Motor neuron (in vitro differentiated cells): ENCODE measurements at regions not wholly inside any gene's neighbourhood (a gene's known extent, or its start where the extent isn't known, plus 50 kb on each side); places are given as distances from the start of the nearest gene placed in this dataset.

Experiments used
- ATAC-seq, 8 experiments: fragments of 200-7000 bp; cut with Tn5 transposase; replicated peaks in 6 of 8; 2 replicates each; pipeline ENCODE4 v1.8.0; 2021; ENCODE audit warnings: mild to moderate bottlenecking in 8 of 8, moderate library complexity in 8 of 8
- H3K27ac ChIP-seq, 2 donors: fragments of 250-450 bp; sonication (Bioruptor Pico); 2 replicates each; pipeline ENCODE4 v1.9.0; 2021; ENCODE audit warnings: antibody characterized with exemption in 2 of 2, mild to moderate bottlenecking in 2 of 2, moderate library complexity in 1 of 2
- H3K4me1 ChIP-seq, 2 donors: fragments of 250-450 bp; sonication (Bioruptor Pico); replicated peaks in 1 of 2; 2 replicates each; pipeline ENCODE4 v1.6.1; 2021; ENCODE audit warnings: antibody characterized with exemption in 2 of 2, mild to moderate bottlenecking in 2 of 2, moderate library complexity in 1 of 2
- H3K4me3 ChIP-seq, 5 donors: fragments of 250-450 bp; sonication (Bioruptor Pico); 2 replicates each; pipeline ENCODE4 v1.9.0; 2021; ENCODE audit warnings: antibody characterized with exemption in 5 of 5, mild to moderate bottlenecking in 5 of 5, moderate library complexity in 4 of 5
- WGBS, 10 experiments: fragments of 450-650 bp; shearing (Covaris generic); methylation state at CpG; one replicate each; pipeline ENCODE4 v1.0.0; 2022; 5-methylcytosine and 5-hydroxymethylcytosine counted together
- in situ Hi-C, 9 experiments: fragments of 400-800 bp; cut with MboI; loops; one replicate each; pipeline ENCODE4 v1.15.0; 2021; ENCODE audit warnings: low sequenced_read_pairs in 9 of 9, low pct_unique_long_range_greater_than_20kb in 2 of 9; ENCODE audit not compliant: unreplicated experiment in 9 of 9

DNA sequence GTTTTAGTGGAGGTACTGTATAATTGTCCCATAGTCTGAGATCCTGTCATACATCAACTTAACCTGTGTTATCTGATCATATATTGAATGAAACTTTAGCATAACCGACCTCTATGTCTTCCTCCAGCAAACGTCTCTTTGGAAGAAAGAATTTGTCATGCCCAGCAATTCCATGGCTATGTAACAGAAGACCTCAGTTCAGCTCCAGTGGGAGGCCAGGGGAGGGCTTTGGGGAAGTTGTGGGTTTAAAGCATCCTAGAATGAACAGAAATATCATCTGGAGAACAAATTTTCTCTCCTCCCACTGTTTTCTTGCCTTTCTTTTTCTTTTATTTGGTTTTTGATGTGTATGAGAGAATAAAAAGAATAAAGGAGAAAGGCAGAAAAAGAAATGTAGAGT, 164.5 kb downstream of the GAS1 start:
- WGBS, 10 experiments: 56 to 86% (median 78%) methylated on average over 1 to 2 of the region's 2 CpGs; no CpG with 5 or more reads in 6 of the 10 experiments
- in situ Hi-C loops: loop anchor here in 1 of 9 experiments (25.0 kb wide), 2 partner anchors 146 to 296 kb away; no protein-coding TSS in a partner anchor
- Histone ChIP-seq H3K27ac (no peak overlapping the region), H3K4me1 (peaks cover 5 to 13% of the 10 kb centered on the region in 2 donors), H3K4me3 (no peak overlapping the region)
- no peak for ATAC-seq

DNA sequence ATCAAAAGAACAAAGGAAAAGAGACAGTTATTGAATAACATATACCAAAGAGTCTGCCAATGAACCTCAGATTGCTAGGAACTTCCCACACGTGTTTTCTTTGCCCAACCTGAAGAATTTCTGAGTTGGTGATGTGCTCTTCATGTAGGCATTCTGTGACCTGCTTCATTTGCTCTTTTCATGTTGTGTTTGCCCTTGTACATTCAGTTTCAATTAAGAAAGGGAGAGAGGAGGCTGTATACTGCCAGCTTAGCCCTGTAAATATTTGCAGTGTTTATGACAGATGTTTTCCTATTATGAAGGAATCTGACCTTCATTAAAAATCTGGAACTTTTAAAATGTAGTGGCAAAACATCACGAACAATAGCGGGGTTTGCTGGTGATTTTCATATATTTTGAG, 168.5 kb downstream of the GAS1 start:
- in situ Hi-C loops: loop anchor here in 1 of 9 experiments (25.0 kb wide), 2 partner anchors 141 to 291 kb away; no protein-coding TSS in a partner anchor
- Histone ChIP-seq H3K27ac (no peak overlapping the region), H3K4me1 (no peaks in the 10 kb centered on the region), H3K4me3 (no peak overlapping the region)
- WGBS, 10 experiments: 20 to 100% (median 84%) methylated on average over 1 to 3 of the region's 3 CpGs
- ATAC-seq: no peak

DNA sequence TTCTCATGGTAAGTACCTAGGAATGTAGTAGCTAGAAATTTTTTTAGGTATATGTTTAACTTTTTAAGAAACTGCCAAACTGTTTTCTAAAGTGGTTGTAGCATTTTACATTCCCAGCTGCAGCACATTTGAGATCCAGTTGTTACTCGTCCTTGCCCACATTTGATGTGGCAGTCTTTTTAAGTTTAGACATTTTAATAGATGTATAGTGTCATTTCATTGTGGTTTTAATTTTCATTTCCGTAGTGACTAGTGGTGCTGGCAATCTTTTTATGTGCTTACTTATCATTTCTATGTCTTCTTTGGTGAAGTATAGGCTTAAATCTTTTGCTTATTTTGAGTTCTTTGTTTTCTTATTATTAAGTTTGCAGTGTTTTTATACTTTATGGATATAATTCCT, 171.6 kb downstream of the GAS1 start:
- in situ Hi-C loops: loop anchor here in 1 of 9 experiments (25.0 kb wide), 2 partner anchors 138 to 288 kb away; no protein-coding TSS in a partner anchor
- WGBS, 10 experiments: 32 to 100% (median 73%) methylated on average over 1 to 2 of the region's 2 CpGs; no CpG with 5 or more reads in 1 of the 10 experiments
- no peaks in the 10 kb centered on the region for H3K4me1 ChIP-seq
- no peak overlapping the region for H3K4me3 ChIP-seq
- no peak for ATAC-seq
- H3K27ac ChIP-seq: no peak overlapping the region

DNA sequence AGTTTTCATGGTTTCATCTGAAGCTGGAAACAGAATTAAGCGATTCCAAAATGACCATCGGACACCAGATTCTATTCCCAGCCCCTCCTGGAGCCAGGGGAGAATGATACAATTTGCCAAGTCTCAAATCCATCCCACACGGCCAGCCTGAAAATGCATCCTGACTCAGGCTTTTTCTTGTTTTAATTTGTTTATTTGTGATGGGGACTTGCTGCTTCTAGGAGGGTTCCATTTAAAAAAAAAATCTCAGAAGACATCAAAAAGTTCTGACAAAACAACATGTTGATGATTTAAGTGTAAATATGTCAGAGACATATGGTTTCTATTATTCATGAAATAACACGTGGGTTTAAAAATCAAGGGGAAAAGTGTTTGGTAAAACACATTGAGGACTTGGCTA, 173.2 kb downstream of the GAS1 start:
- no peak for ATAC-seq
- in situ Hi-C loops: no loop called here
- H3K4me1 ChIP-seq: no peaks in the 10 kb centered on the region
- H3K27ac ChIP-seq: no peak overlapping the region
- H3K4me3 ChIP-seq: no peak overlapping the region
- 5 to 100% (median 83%) methylated on average over 2 to 4 of the region's 4 CpGs; no CpG with 5 or more reads in 1 of the 10 experiments for WGBS, 10 experiments

DNA sequence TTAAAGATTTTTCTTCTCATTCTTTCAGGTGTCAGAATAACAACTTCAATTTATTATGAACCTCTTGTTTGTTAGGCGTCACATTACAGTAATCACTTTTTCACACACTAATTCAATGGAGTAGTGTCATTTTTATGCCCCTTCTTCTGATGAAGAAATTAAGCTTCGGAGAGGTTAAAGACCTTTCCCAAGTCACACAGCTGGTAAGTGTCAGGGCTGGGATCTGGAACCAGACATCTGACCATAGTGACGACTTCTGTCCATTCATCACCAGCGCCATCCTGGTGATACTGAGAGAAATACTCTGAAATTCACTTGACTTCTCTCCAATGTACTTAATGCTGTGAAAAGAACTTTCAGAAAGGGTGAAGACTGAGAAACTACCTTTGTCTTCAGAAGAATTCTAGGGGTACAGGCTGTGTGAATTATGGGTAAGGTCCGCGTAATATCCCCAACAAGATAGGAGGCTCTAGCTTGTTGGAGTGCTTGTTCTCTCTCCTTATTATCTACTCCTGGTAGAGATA, 173.8 kb downstream of the GAS1 start:
- no peak for ATAC-seq
- no peak overlapping the region for H3K27ac ChIP-seq
- no peak overlapping the region for H3K4me3 ChIP-seq
- in situ Hi-C loops: no loop called here
- H3K4me1 ChIP-seq: no peaks in the 10 kb centered on the region
- 40 to 100% (median 87%) methylated on average over 1 to 6 of the region's 6 CpGs; no CpG with 5 or more reads in 1 of the 10 experiments for WGBS, 10 experiments

DNA sequence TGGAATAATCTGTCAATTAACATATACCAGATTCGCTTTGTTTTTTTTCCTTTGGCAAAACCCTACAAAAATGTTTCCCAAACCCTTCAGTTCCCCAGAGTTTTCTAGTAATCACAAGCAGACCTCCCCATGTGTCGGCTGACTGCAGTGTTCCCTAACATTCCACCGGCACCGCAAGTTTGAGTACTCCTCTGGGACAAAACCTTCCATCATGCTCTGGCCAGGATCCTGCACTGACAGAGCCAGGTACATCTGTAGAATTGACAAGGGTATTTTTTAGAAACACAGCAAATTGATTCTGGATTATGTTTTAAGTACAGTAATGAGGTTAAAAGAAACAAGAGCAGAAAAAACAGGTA, 174.7 kb downstream of the GAS1 start:
- in situ Hi-C loops: no loop called here
- ATAC-seq: no peak
- Histone ChIP-seq H3K4me1 (peaks cover 0 to 2% of the 10 kb centered on the region in 2 donors), H3K4me3 (no peak overlapping the region), H3K27ac (no peak overlapping the region)
- 20 to 100% (median 92%) methylated on average over 1 to 3 of the region's 4 CpGs; no CpG with 5 or more reads in 2 of the 10 experiments for WGBS, 10 experiments

DNA sequence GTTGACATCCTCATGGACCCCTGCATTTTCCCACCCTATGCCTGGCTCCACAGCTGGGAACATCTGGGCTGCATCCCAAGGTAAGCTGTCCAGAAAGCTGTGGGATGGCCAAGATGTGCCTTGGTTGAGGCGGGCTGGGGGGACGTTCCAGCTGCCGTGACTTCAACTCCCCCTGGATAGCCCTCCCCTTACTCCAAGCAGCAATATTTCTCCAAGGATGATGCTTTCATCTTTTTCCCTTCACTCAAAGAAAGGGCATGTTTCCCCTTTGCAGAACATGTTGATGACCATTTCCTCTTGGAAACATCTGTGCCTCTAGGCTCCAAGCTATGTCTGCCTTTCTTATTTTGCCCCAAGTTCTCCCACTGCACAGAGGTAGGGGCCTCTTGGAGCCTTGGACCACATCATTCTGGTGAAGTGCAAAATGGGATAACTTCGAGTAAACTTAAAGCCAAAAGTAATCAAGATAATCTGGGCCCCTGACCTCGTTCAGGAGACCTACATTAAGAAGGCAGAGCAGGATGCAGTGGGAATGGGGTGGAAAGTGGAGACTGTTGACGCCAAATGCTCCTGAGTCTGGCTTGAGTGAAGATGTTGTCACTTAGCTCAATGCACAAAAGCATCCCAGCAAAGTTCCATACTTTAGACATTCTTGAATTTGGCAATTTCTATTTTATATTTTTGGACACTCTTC, 175.2 kb downstream of the GAS1 start:
- Histone ChIP-seq H3K4me3 (no peak overlapping the region), H3K4me1 (peaks cover 5 to 7% of the 10 kb centered on the region in 2 donors), H3K27ac (no peak overlapping the region)
- no peak for ATAC-seq
- 0 to 100% (median 49%) methylated on average over 1 to 4 of the region's 6 CpGs; no CpG with 5 or more reads in 2 of the 10 experiments for WGBS, 10 experiments
- in situ Hi-C loops: no loop called here

DNA sequence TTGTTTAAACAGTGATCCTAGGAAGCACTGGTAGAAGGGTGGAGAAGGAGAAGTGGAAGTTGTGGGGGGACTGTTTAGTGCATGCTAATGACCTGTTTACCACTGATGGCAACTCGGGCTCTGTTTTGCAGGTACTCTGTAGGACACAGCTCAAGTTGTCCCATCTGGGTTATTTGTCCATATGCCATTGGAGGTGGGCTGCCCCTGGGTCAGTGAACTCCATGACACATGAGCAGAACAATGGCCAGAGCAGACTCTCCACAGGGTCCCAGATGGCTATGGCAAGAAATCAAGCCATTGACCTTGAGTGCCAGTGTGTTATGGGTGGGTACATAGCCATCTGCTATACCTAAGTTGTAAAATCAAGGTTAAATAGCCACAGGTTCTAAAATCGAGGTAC, 175.9 kb downstream of the GAS1 start:
- H3K4me1 ChIP-seq: peaks cover 10 to 14% of the 10 kb centered on the region in 2 donors
- H3K4me3 ChIP-seq: no peak overlapping the region
- no peak for ATAC-seq
- in situ Hi-C loops: no loop called here
- 10 to 75% (median 49%) methylated on average over 1 to 2 of the region's 2 CpGs; no CpG with 5 or more reads in 3 of the 10 experiments for WGBS, 10 experiments
- H3K27ac ChIP-seq: no peak overlapping the region

DNA sequence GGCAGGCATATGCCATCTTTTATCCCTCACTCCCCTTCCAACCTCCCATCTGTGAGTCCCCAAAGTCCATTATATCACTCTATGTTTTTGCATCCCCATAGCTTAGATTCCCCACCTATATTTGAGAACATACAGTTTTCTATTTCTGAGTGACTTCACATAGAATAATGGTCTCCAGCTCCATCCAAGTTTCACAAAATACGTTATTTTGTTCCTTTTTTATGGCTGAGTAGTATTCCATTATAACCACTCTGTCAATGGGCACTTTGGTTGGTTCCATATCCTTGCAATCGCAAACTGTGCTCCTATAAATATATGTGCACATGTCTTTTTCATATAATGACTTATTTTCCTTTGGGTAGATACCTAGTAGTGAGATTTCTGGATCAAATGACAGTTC, 178.6 kb downstream of the GAS1 start:
- H3K27ac ChIP-seq: no peak overlapping the region
- in situ Hi-C loops: no loop called here

DNA sequence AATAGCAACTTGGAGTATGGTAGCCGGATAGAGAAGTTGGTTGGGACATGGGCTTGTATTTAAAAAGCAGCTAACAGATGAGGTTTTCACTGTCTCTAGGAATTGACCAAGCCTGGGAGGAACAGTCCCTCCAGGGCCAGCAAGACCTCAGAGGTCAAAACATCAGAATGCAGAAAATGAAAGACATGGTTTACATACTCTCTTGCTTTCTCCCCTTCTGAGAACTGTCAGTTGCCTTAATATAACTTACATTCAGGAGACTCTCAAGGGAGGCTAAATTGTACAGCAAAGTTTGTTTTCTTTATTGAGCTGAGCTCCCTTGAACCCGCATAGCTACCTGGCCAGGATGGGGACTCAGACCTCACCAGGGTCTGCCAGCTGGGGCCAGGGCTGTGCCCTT, 179.3 kb downstream of the GAS1 start:
- Histone ChIP-seq H3K27ac (no peak overlapping the region), H3K4me1 (peaks cover 10 to 18% of the 10 kb centered on the region in 2 donors), H3K4me3 (no peak overlapping the region)
- WGBS, 10 experiments: 86 to 100% (median 100%) methylated on average over 1 to 2 of the region's 2 CpGs; no CpG with 5 or more reads in 1 of the 10 experiments
- no peak for ATAC-seq
- in situ Hi-C loops: no loop called here

More for the DNA sequence above, 178.6 kb downstream of the GAS1 start:
- WGBS, 10 experiments: 47 to 100% (median 89%) methylated on average over 1 to 2 of the region's 2 CpGs
- no peak for ATAC-seq
- Histone ChIP-seq H3K4me3 (no peak overlapping the region), H3K4me1 (peaks cover 10 to 18% of the 10 kb centered on the region in 2 donors)

DNA sequence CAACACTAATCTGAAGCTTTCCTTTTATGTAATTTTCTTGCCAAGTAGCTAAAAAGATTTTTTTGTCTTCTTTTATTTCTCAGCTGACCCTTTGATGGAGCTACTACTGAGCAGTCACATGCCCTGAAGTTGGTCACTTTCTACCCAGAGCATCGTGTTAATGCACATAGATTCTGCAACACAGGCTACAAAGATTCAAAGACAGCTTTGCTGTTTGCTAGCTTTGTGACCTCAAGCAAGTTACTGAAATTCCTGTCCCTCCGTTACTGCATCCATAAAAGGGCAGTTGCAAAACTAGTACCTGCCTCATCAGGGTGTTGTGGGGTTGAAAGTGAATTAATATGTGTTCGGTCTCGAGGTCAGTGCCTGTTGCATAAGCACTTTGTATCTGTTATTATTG, 179.9 kb downstream of the GAS1 start:
- in situ Hi-C loops: no loop called here
- WGBS, 10 experiments: 30 to 86% (median 79%) methylated on average over 1 to 4 of the region's 4 CpGs; no CpG with 5 or more reads in 1 of the 10 experiments

DNA sequence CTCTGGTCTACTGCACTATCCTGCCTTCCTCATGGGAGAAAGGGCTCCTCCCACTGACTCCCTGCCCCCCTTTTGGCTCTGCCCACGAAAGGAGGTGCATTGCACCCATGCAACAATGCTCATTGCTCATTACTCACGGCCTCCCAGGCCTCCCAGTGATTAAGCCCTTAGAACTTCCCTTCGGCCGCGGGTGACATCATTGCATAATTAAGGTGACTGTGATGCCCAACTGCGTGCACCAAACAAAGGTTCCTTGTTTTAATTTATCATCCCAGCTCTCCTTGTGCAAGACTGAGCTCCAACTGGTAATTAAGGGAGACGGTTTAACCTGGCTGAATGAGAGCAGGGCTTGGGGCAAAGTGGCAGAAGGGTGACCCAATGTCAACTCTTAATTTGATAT, 180.4 kb downstream of the GAS1 start:
- WGBS, 10 experiments: 0 to 41% (median 37%) methylated on average over 1 to 6 of the region's 7 CpGs; no CpG with 5 or more reads in 5 of the 10 experiments

More for the DNA sequence above, 179.9 kb downstream of the GAS1 start:
- peak in 5 of 8 experiments; percentile 20 to 51 (median 47) for ATAC-seq
- H3K27ac ChIP-seq: peak overlapping the region in 1 of 2 donors; percentile 34
- peaks cover 14 to 18% of the 10 kb centered on the region in 2 donors for H3K4me1 ChIP-seq
- H3K4me3 ChIP-seq: no peak overlapping the region

DNA sequence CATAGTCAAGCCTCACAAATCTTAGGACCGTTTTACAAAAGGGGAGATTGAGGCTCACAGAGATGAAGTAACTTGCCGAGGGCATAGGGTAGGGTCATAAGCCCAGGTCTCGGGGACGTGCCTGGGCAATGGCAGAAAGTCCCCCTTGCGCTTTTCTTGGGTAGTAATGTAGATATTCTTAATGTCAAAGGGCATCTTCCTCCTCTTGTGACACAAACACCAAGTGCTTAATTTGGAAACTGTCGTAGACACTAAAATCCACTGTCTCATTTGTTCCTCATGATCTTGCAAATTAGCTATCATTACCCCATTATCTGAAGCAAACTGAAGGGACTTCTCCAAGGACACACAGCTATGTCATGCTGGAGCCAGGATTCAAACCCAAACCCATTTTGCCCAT, 180.8 kb downstream of the GAS1 start:
- H3K4me1 ChIP-seq: peaks cover 14 to 18% of the 10 kb centered on the region in 2 donors
- no peak for ATAC-seq
- in situ Hi-C loops: no loop called here
- H3K27ac ChIP-seq: no peak overlapping the region
- no peak overlapping the region for H3K4me3 ChIP-seq
- 76 to 100% (median 100%) methylated on average over 1 to 6 of the region's 6 CpGs; no CpG with 5 or more reads in 4 of the 10 experiments for WGBS, 10 experiments

More for the DNA sequence above, 180.4 kb downstream of the GAS1 start:
- Histone ChIP-seq H3K27ac (peak overlapping the region in 1 of 2 donors; percentile 34), H3K4me3 (no peak overlapping the region), H3K4me1 (peaks cover 14 to 18% of the 10 kb centered on the region in 2 donors)
- in situ Hi-C loops: no loop called here
- peak in 7 of 8 experiments; percentile 79 to 99 (median 98) for ATAC-seq
